HFF-Myc (cell line): ENCODE measurements at regions not wholly inside any gene's neighbourhood (a gene's known extent, or its start where the extent isn't known, plus 50 kb on each side); places are given as distances from the start of the nearest gene placed in this dataset.

Source experiments
- DNase-seq: peaks from one replicate; pipeline ENCODE4 v3.0.0-alpha.2; 2011; ENCODE audit warnings: low read depth; ENCODE audit errors: extremely low read depth
- H3K4me3 ChIP-seq: replicated peaks from 2 replicates; pipeline ENCODE4 v1.5.1; 2011; ENCODE audit warnings: low read depth, mild to moderate bottlenecking, control low read depth, low read length
- CTCF ChIP-seq: IDR thresholded peaks from 2 replicates; pipeline ENCODE4 v1.5.1; 2012; ENCODE audit warnings: mild to moderate bottlenecking, low read depth, low read length, control low read depth; ENCODE audit errors: missing control alignments

GRCh38 chr12:23446746-23447145, 502.7 kb downstream of the SOX5 start:
- no peak for TF ChIP-seq CTCF
- no peak for DNase-seq
- H3K4me3 ChIP-seq, result no peak overlapping the region

GRCh38 chr12:23450810-23451209, 498.7 kb downstream of the SOX5 start:
- no peak overlapping the region for H3K4me3 ChIP-seq
- DNase-seq, result no peak
- TF ChIP-seq CTCF, result no peak

DNA sequence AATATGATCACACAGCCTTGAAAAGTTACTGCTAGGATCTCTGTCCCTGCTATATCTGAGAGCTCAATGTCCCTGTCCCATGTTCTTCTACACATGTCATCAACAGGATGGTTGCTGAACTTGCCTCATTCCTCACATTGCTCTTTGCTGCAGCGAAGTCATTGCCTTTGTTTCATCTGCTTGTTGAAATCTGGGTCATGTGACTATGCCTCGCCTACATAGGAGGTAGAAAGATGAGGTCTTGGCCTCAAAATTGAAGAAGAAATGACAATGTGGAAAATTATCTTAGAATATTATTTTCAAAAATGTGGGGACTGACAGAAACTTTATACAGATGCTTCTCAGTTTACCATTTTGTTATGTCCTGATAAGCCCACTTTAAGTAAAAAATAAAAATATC, 494.2 kb downstream of the SOX5 start:
- H3K4me3 ChIP-seq, result no peak overlapping the region
- DNase-seq, result no peak
- no peak for TF ChIP-seq CTCF

DNA sequence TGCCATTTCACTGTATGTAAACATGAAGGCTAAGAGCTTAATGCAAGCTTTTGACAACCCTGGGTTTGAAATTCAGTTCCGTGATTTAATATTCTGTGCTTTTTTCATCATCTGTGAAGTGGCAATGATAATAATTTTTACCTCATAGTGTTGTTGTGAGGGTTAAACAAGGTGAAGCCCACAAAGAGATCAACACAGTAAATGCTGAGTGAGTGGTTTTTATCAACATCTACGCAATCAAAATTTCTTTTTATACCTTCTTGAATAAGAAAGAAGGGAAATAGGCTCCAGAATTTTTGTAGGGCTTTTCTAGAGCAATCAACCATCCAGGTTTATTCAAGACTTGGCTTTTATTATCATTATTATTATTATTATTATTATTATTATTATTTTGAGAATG, 490.8 kb downstream of the SOX5 start:
- no peak overlapping the region for H3K4me3 ChIP-seq
- no peak for TF ChIP-seq CTCF
- DNase-seq, result no peak

- TF ChIP-seq CTCF, result no peak
- no peak for DNase-seq
Measured at GRCh38 chr12:23462546-23462945, 486.9 kb downstream of the SOX5 start.

GRCh38 chr12:23463172-23463571, 486.3 kb downstream of the SOX5 start:
- DNase-seq, result no peak
- no peak for TF ChIP-seq CTCF
- no peak overlapping the region for H3K4me3 ChIP-seq

More at GRCh38 chr12:23462546-23462945, 486.9 kb downstream of the SOX5 start:
- H3K4me3 ChIP-seq, result no peak overlapping the region

- TF ChIP-seq CTCF, result no peak
- DNase-seq, result no peak
- H3K4me3 ChIP-seq, result no peak overlapping the region
Measured at GRCh38 chr12:23464241-23464812, 485.1 kb downstream of the SOX5 start.
